ENCODE measurements at regions not wholly inside any gene's neighbourhood (a gene's known extent, or its start where the extent isn't known, plus 50 kb on each side); places are given as distances from the start of the nearest gene placed in this dataset.

GRCh38 chr4:95660719-95661118 is 111.9 kb upstream of the UNC5C start:
- no peaks in the 10 kb centered on the region for H3K4me1 ChIP-seq (ENCODE audit: insufficient read depth, low read length)
- H3K4me3 ChIP-seq (ENCODE audit: low read length), result no peak overlapping the region
- POLR2A ChIA-PET (ENCODE audit: unreplicated experiment), result no interaction called here
- H4K20me1 ChIP-seq (ENCODE audit: low read length), result no peaks in the 10 kb centered on the region
- H3K9ac ChIP-seq (ENCODE audit: low read length), result no peak overlapping the region
- no TSS peak for BruUV-seq (replicated peaks)
- no peak overlapping the region for H3K27ac ChIP-seq (ENCODE audit: low read length)
- H3K9me2 ChIP-seq (replicated peaks; ENCODE audit: low read length), result no peaks in the 10 kb centered on the region
- no peaks in the 10 kb centered on the region for H3K79me2 ChIP-seq (ENCODE audit: low read length)
- no peaks in the 10 kb centered on the region for H3K27me3 ChIP-seq (ENCODE audit: low read length)
- no peak overlapping the region for H3K4me2 ChIP-seq (ENCODE audit: low read length)
- intact Hi-C loops (cut with micrococcal nuclease), result no loop called here
- no peak for ATAC-seq
- no peak for DNase-seq
- CTCF ChIA-PET, result no interaction called here
- no peaks in the 10 kb centered on the region for H3F3A ChIP-seq (ENCODE audit: low read length, unreplicated experiment)
- no peaks in the 10 kb centered on the region for H3K36me3 ChIP-seq (ENCODE audit: low read depth, low read length)
- no peaks in the 10 kb centered on the region for H3K9me3 ChIP-seq (ENCODE audit: low read length)
- no peak overlapping the region for H2AFZ ChIP-seq (ENCODE audit: low read length)
- TF ChIP-seq CTCF (conservative IDR thresholded peaks at IDR 0.05; ENCODE audit: low read depth, low read length) (no peak), EZH2 (IDR thresholded peaks at IDR 0.05; ENCODE audit: low read length, unreplicated experiment) (no peak), EZH2phosphoT487 (IDR thresholded peaks at IDR 0.05; ENCODE audit: borderline replicate concordance, low read length) (no peak)

GRCh38 chr4:95651891-95652290 is 103.1 kb upstream of the UNC5C start:
- peaks cover 6% of the 10 kb centered on the region; the same call in 1 of the 2 replicates for H3K4me1 ChIP-seq (ENCODE audit: insufficient read depth, low read length)
- no peak overlapping the region for H3K4me2 ChIP-seq (ENCODE audit: low read length)
- H3K9me3 ChIP-seq (ENCODE audit: low read length), result no peaks in the 10 kb centered on the region
- no peak overlapping the region for H3K9ac ChIP-seq (ENCODE audit: low read length)
- no peaks in the 10 kb centered on the region for H3K36me3 ChIP-seq (ENCODE audit: low read depth, low read length)
- no peak overlapping the region for H3K4me3 ChIP-seq (ENCODE audit: low read length)
- intact Hi-C loops (cut with micrococcal nuclease), result loop anchor here (1.0 kb wide), 2 partner anchors 23 to 67 kb away; no protein-coding TSS in a partner anchor
- H3F3A ChIP-seq (ENCODE audit: low read length, unreplicated experiment), result no peaks in the 10 kb centered on the region
- no peaks in the 10 kb centered on the region for H3K9me2 ChIP-seq (replicated peaks; ENCODE audit: low read length)
- H3K79me2 ChIP-seq (ENCODE audit: low read length), result no peaks in the 10 kb centered on the region
- CTCF ChIA-PET, result no interaction called here
- H3K27ac ChIP-seq (ENCODE audit: low read length), result peak overlapping the region; percentile 32
- H4K20me1 ChIP-seq (ENCODE audit: low read length), result no peaks in the 10 kb centered on the region
- ATAC-seq, result peak; percentile 95
- BruUV-seq (replicated peaks), result no TSS peak
- no peak for TF ChIP-seq EZH2phosphoT487 (IDR thresholded peaks at IDR 0.05; ENCODE audit: borderline replicate concordance, low read length)
- no peak for TF ChIP-seq EZH2 (IDR thresholded peaks at IDR 0.05; ENCODE audit: low read length, unreplicated experiment)
- TF ChIP-seq CTCF (conservative IDR thresholded peaks at IDR 0.05; ENCODE audit: low read depth, low read length), result no peak
- POLR2A ChIA-PET (ENCODE audit: unreplicated experiment), result no interaction called here
- H2AFZ ChIP-seq (ENCODE audit: low read length), result no peak overlapping the region
- DNase-seq, result peak; percentile 40
- no peaks in the 10 kb centered on the region for H3K27me3 ChIP-seq (ENCODE audit: low read length)

GRCh38 chr4:95644417-95644816 is 95.6 kb upstream of the UNC5C start:
- POLR2A ChIA-PET (ENCODE audit: unreplicated experiment), result no interaction called here
- no peak overlapping the region for H2AFZ ChIP-seq (ENCODE audit: low read length)
- intact Hi-C loops (cut with micrococcal nuclease), result no loop called here
- no peaks in the 10 kb centered on the region for H3K9me2 ChIP-seq (replicated peaks; ENCODE audit: low read length)
- H3K27me3 ChIP-seq (ENCODE audit: low read length), result no peaks in the 10 kb centered on the region
- no peak overlapping the region for H3K27ac ChIP-seq (ENCODE audit: low read length)
- H3K4me1 ChIP-seq (ENCODE audit: insufficient read depth, low read length), result no peaks in the 10 kb centered on the region
- H3F3A ChIP-seq (ENCODE audit: low read length, unreplicated experiment), result no peaks in the 10 kb centered on the region
- DNase-seq, result no peak
- no peak for TF ChIP-seq EZH2phosphoT487 (IDR thresholded peaks at IDR 0.05; ENCODE audit: borderline replicate concordance, low read length)
- no peak for TF ChIP-seq CTCF (conservative IDR thresholded peaks at IDR 0.05; ENCODE audit: low read depth, low read length)
- TF ChIP-seq EZH2 (IDR thresholded peaks at IDR 0.05; ENCODE audit: low read length, unreplicated experiment), result no peak
- H3K79me2 ChIP-seq (ENCODE audit: low read length), result no peaks in the 10 kb centered on the region
- BruUV-seq (replicated peaks), result no TSS peak
- H3K4me2 ChIP-seq (ENCODE audit: low read length), result no peak overlapping the region
- no peak for ATAC-seq
- CTCF ChIA-PET, result no interaction called here
- no peaks in the 10 kb centered on the region for H3K9me3 ChIP-seq (ENCODE audit: low read length)
- H3K36me3 ChIP-seq (ENCODE audit: low read depth, low read length), result no peaks in the 10 kb centered on the region
- H3K9ac ChIP-seq (ENCODE audit: low read length), result no peak overlapping the region
- H4K20me1 ChIP-seq (ENCODE audit: low read length), result no peaks in the 10 kb centered on the region
- no peak overlapping the region for H3K4me3 ChIP-seq (ENCODE audit: low read length)
